22Rv1 (cell line): ENCODE measurements at regions not wholly inside any gene's neighbourhood (a gene's known extent, or its start where the extent isn't known, plus 50 kb on each side); places are given as distances from the start of the nearest gene placed in this dataset.

Experiments used
- CTCF ChIP-seq: fragments of 450-650 bp; IDR thresholded peaks from 2 replicates; pipeline ENCODE4 v1.5.1; 2017; ENCODE audit warnings: mild to moderate bottlenecking
- ZFX ChIP-seq: fragments of 450-650 bp; IDR thresholded peaks from 2 replicates; pipeline ENCODE4 v1.6.1; 2017; ENCODE audit warnings: antibody characterized with exemption, borderline replicate concordance

GRCh38 chr13:73945871-73946270, 188.3 kb downstream of the KLF12 start:
- no peak for TF ChIP-seq CTCF
- TF ChIP-seq ZFX = no peak
